ENCODE measurements at regions not wholly inside any gene's neighbourhood (a gene's known extent, or its start where the extent isn't known, plus 50 kb on each side); places are given as distances from the start of the nearest gene placed in this dataset.

DNA sequence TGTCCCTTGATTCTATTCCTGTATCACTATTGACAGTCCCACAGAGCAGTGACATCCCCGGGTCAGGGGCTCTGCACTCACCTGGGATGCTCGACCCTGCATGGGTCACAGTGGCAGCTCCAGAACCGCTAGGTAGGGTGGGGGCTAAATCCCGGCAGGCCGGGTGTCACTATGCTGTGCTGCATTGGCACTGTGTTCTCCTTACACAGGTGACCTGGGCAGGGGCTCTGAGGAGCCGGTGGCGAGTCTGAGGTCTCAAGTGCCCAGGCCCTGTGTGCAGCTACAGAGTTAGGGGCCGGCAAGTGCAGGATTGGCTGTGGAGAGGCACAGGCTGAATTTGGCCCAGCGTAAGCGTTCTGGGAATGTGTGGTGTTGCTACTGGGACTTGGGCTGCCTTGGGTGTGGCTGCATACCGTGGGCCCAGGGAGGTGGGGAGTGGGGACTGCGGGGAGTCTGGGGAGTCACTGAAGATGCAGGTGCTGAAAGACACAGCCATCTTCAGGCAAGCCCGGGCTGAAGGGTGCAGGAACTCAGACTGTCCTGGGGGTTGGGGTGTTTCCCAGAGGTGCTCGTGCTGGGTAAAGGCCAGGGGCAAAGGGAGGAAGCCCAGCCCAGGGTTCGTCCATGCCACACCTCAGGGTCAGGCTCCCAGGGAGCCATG is 102.6 kb upstream of the PRR20G start:
- DNase-seq (no peak), ATAC-seq (no peak)
- intact Hi-C loops (cut with micrococcal nuclease) = no loop called here

DNA sequence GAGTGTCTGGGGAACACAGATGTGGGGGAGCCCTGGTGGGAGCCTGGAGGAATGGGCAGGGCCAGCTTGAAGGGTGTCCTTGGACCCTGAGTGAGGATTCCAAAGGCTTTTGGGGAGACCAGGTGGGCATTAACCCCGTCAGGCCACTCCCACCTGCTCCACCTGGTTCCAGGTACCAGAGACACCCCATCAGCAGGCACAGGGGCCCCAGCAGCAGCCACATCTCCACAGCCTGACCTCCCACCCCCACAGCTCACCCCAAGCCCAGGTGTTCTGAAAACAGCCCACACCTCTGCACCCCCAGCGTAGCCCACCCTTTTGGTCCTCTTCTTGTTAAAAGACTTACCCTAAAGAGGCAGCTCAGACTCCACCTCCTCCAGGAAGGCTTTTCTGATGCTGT is 102.1 kb upstream of the PRR20G start:
- DNase-seq (no peak), ATAC-seq (no peak)
- intact Hi-C loops (cut with micrococcal nuclease) = no loop called here

- intact Hi-C loops (cut with micrococcal nuclease) = no loop called here
- DNase-seq (no peak), ATAC-seq (no peak)
Measured at GRCh38 chr3:127389420-127389819, 101.6 kb upstream of the PRR20G start.

DNA sequence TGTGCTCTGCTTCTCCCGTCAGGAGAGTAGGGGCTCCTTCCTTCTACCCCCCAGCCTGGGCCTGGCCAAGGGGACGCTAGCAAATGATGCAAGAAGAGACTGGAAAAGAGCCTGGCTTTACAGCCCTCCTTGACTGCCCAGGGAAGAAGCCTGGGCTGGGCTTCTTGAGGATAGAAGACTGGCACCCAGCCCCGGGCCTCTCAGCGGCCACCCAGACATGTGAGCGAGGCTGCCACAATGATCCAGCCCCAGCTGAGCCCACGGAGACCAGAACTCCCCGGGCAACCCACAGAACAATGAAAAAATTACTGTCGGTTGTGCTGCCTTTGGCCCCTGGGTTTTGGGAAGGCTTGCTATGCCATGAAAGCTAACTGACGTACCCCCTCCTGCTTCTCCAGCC is 100.6 kb upstream of the PRR20G start:
- intact Hi-C loops (cut with micrococcal nuclease) = no loop called here
- ATAC-seq (no peak), DNase-seq (no peak)

GRCh38 chr3:127387556-127388153 is 99.8 kb upstream of the PRR20G start:
- DNase-seq (peak; percentile 23), ATAC-seq (no peak)
- intact Hi-C loops (cut with micrococcal nuclease) = no loop called here

DNA sequence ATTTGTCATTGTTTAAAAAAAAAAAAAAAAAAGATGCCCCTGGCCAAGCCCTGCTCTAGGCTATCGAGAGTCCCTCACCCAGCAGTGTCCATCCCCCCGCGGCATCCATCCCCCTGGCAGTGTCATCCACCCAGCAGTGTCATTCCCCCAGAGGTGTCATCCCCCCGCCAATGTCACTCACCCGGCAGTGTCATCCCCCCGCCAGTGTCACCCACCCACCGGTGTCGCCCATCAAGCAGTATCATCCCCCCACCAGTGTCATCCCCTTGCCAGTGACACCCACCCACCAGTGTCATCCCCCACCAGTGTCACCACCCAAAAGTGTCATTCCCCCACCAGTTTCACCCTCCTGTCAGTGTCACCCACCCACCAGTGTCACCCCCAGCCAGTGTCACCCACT is 99.3 kb upstream of the PRR20G start:
- ATAC-seq (no peak), DNase-seq (peak; percentile 10)
- intact Hi-C loops (cut with micrococcal nuclease) = no loop called here

DNA sequence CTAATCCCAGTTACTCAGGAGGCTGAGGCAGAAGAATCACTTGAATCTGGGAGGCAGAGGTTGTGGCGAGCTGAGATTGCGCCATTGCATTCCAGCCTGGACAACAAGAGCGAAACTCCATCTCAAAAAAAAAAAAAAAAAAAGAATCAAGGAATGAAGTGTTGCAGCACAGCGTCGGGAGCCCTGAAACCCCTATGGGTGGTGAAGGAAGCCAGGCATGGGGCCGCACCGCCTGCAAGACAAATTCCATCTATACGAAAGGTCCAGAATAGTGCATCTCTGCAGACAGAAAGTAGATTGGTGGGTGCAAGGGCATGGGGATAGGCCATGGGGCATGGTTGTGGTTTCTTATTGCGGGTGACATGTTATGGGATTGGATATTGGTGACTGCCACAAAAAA is 98.6 kb upstream of the PRR20G start:
- DNase-seq (no peak), ATAC-seq (no peak)
- intact Hi-C loops (cut with micrococcal nuclease) = no loop called here

GRCh38 chr3:127385540-127385870 is 97.7 kb upstream of the PRR20G start:
- no peak for ATAC-seq
- DNase-seq = no peak
- intact Hi-C loops (cut with micrococcal nuclease) = no loop called here

- ATAC-seq (no peak), DNase-seq (peak; percentile 18)
- intact Hi-C loops (cut with micrococcal nuclease) = no loop called here
Measured at GRCh38 chr3:127384717-127385539, 97.1 kb upstream of the PRR20G start.

DNA sequence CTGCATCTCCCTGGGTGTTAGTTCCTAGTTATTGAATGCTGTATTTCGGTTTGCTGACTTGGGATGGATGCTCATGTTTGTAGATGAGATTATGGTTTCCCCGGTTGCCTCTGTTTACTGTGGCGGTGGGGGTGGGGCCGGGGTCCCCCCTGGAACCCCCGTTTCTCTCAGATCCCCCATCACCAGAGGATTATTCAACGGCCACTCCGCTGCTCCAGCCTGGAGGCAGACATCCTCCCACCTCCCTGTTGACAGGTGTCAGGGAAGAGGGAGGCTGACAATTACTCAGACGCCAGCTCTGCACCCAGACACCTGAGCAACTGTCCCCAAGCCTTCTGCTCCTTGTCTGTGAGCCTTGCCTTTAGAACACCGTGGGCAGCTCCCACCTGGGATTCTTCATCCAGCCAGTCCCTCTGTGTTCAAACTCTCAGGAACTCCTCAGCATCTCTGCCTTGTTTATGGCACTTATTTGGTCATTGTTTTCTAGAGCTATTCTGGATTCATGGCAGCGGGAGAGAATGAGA is 95.9 kb upstream of the PRR20G start:
- intact Hi-C loops (cut with micrococcal nuclease) = no loop called here
- DNase-seq (peak; percentile 9), ATAC-seq (no peak)

DNA sequence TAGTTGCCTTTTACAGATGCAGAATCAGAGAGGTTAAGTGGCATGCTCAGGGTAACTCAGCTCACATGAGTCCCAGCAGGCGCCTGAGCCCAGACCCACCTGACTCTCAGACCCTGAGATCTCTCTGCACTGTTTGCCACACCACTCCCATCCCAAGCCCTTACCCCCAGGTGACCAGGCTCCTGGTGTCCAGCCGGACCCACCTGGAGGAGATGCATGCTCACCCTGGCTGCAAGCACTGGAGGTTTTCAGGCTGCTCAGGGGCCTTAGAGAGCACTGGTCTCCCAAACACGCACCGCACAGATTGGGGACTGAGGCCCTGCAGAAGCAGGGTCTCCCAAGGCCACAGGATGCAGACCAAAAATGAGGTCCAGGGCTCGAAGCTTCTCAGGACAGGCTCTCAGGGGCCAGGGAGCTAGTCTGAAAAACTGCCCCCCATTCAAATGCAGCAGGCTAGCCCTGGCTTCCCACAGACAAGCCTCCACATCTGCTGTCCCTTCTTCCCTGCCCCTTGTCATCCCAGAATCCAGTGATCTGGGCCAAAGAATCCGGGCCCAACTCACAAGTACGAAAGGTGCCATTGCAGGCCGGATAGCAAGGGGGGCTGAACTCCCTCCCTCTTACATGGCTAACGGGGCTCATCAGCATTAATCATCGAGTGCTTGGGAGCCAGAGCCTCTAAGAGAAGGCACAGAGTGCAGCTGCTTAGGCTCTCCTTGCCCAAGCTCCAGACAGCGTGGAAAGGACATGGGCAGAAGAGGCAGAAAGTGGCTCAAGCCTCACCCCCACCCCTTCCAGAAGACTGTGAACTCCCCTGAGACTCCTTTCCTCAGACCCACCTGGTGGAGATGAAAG is 90.2 kb upstream of the PRR20G start:
- ATAC-seq (no peak), DNase-seq (no peak)
- intact Hi-C loops (cut with micrococcal nuclease) = no loop called here

DNA sequence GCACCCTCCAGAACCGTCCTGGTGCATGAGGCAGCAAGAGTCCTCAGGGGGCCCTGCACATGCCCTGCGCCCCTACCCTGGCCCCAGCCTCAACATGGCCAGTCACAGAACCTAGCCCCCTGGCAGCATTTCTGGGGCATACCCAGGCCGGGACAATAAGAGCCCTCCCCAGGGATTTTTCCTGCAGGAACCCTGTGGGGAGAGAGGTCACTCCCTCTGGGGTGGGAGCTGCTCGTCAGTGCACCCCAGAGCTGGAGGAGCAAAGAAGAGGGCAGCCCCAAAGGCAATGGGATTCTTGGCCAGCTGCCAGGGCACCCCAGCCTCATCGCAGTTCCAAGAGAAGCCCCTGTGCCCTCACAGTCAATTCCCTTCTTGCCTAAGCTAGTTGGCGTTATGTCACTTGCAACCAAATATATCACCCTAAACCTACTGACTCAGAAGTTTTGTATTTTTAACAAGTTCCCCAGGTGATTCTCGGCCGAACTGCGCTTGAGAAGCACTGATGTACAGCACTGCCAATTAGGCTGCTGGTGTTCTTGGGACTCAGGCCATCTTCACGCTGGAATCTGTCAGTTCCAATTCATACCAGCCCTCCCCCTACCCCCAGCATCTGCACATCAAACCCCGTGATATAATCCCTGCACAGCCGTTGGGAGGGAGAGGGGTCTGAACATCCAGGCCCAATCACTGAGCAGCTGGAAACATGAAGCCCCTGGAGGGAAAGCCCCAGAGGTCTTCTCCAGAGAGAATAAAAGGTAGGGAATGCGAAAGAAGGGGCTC is 87.5 kb upstream of the PRR20G start:
- intact Hi-C loops (cut with micrococcal nuclease) = no loop called here
- no peak for ATAC-seq

DNA sequence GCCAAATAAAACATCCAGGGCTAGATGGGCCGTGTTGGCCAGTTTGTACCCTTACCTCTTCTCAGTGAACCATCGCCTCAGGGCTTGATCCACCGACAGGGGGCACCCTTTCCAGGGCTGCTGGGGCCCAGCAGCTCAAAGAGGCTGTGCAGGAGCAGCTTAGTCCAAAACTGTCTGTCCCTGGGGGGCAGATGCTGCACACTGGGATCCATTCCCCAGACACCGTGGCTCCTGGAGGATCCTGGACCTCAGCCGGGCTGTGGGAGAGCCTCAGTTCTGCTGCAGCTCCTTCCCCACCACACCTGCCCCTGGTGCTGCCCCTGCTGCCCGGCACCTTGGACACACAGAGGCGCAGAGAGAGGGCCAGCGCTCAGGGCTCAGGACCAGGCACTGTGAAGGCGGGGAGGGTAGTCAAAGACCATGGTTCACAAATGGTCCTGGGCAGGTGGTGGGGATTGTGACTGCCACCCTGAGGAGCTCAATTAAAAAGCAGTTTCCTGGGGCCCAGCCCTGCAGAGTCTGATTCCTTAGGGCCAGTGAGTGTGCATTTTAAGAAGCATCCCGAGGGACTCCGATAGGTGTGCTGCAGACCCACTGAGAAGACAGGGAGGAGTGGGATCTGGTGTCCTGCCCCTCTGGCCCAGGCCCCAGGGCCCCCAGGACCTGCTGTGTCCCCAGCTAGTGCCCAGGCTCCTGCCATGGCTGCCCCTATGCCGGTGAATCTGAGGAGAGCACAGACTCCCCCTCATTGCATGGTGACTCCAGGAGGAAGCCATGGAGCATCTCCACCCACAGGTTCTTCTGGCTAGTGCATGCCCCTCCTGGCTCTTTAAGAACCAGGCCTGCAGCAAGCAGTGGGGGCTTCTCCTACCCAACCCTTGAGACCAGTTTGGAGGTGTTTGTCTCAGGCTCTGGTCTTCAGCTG is 86.5 kb upstream of the PRR20G start:
- intact Hi-C loops (cut with micrococcal nuclease) = no loop called here
- no peak for ATAC-seq
- DNase-seq = no peak

More for the DNA sequence above, 87.5 kb upstream of the PRR20G start:
- no peak for DNase-seq

GRCh38 chr3:127373441-127374085 is 85.7 kb upstream of the PRR20G start:
- no peak for ATAC-seq
- intact Hi-C loops (cut with micrococcal nuclease) = no loop called here
- no peak for DNase-seq

GRCh38 chr3:127371846-127372245 is 84.0 kb upstream of the PRR20G start:
- ATAC-seq (no peak), DNase-seq (no peak)
- intact Hi-C loops (cut with micrococcal nuclease) = no loop called here

GRCh38 chr3:127371334-127371733 is 83.5 kb upstream of the PRR20G start:
- no peak for ATAC-seq
- DNase-seq = no peak
- intact Hi-C loops (cut with micrococcal nuclease) = no loop called here

- intact Hi-C loops (cut with micrococcal nuclease) = no loop called here
- no peak for DNase-seq
- ATAC-seq = no peak
Measured at GRCh38 chr3:127370906-127371305, 83.1 kb upstream of the PRR20G start.
